Fibroblast of skin of right quadriceps (primary cell): ENCODE measurements at regions not wholly inside any gene's neighbourhood (a gene's known extent, or its start where the extent isn't known, plus 50 kb on each side); places are given as distances from the start of the nearest gene placed in this dataset.
"Not testable (repeated sequence)": the region's sequence is repeated elsewhere in the genome, so short reads cannot be mapped to it uniquely, and the experiment has no call there.

Experiments
- DNase-seq: peaks from one replicate; pipeline ENCODE4 v3.0.0-alpha.2; 2013

GRCh38 chr12:131293071-131294015 is 339.6 kb downstream of the ADGRD1 start:
- not testable (repeated sequence) for DNase-seq

GRCh38 chr12:131294716-131295115 is 341.0 kb downstream of the ADGRD1 start:
- DNase-seq = not testable (repeated sequence)

GRCh38 chr12:131295117-131295516 is 341.4 kb downstream of the ADGRD1 start:
- not testable (repeated sequence) for DNase-seq

GRCh38 chr12:131295559-131295958 is 341.9 kb downstream of the ADGRD1 start:
- DNase-seq = not testable (repeated sequence)

GRCh38 chr12:131296136-131296535 is 342.4 kb downstream of the ADGRD1 start:
- DNase-seq = not testable (repeated sequence)

GRCh38 chr12:131296651-131297050 is 342.9 kb downstream of the ADGRD1 start:
- DNase-seq = not testable (repeated sequence)

GRCh38 chr12:131298526-131299369 is 345.0 kb downstream of the ADGRD1 start:
- not testable (repeated sequence) for DNase-seq

GRCh38 chr12:131299370-131299701 is 345.6 kb downstream of the ADGRD1 start:
- DNase-seq = not testable (repeated sequence)

- DNase-seq = not testable (repeated sequence)
These were observed 349.9 kb downstream of the ADGRD1 start for GRCh38 chr12:131303576-131303975.

- DNase-seq = not testable (repeated sequence)
These were observed 350.9 kb downstream of the ADGRD1 start for GRCh38 chr12:131304642-131305041.

GRCh38 chr12:131309700-131310099 is 356.0 kb downstream of the ADGRD1 start:
- DNase-seq = no peak

- DNase-seq = not testable (repeated sequence)
These were observed 356.7 kb downstream of the ADGRD1 start for GRCh38 chr12:131310227-131310969.

GRCh38 chr12:131311279-131311722 is 357.6 kb downstream of the ADGRD1 start:
- not testable (repeated sequence) for DNase-seq

- DNase-seq = no peak
These were observed 358.1 kb downstream of the ADGRD1 start for GRCh38 chr12:131311764-131312163.

- DNase-seq = not testable (repeated sequence)
These were observed 358.7 kb downstream of the ADGRD1 start for GRCh38 chr12:131312382-131312781.

- DNase-seq = no peak
These were observed 359.3 kb downstream of the ADGRD1 start for GRCh38 chr12:131312793-131313545.

GRCh38 chr12:131313635-131314034 is 359.9 kb downstream of the ADGRD1 start:
- DNase-seq = no peak

- no peak for DNase-seq
These were observed 360.9 kb downstream of the ADGRD1 start for GRCh38 chr12:131314524-131315090.

- no peak for DNase-seq
These were observed 361.9 kb downstream of the ADGRD1 start for GRCh38 chr12:131315601-131316000.

GRCh38 chr12:131316388-131316787 is 362.7 kb downstream of the ADGRD1 start:
- DNase-seq = no peak

GRCh38 chr12:131318045-131318685 is 364.5 kb downstream of the ADGRD1 start:
- DNase-seq = no peak
